Aorta (tissue), 5 donors: ENCODE measurements at regions not wholly inside any gene's neighbourhood (a gene's known extent, or its start where the extent isn't known, plus 50 kb on each side); places are given as distances from the start of the nearest gene placed in this dataset.

Experiments used
- ATAC-seq: fragments of 200-7000 bp; cut with Tn5 transposase; one replicate; pipeline ENCODE4 v1.9.1; 2022; ENCODE audit warnings: moderate library complexity; ENCODE audit not compliant: low FRiP score
- DNase-seq, 2 donors: peaks; one replicate each; pipeline ENCODE4 v3.0.0-alpha.2; 2020
- H3K27ac ChIP-seq, 2 donors: one replicate each; pipeline ENCODE4 v1.5.1; 2013; ENCODE audit warnings: low read length in 2 of 2, mild to moderate bottlenecking in 2 of 2, moderate library complexity in 2 of 2, control low read depth in 1 of 2, inconsistent platforms in 1 of 2, low read depth in 1 of 2
- H3K27me3 ChIP-seq, 2 donors: one replicate each; pipeline ENCODE4 v1.6.1; 2013; ENCODE audit warnings: control low read depth in 1 of 2, low read length in 1 of 2, mild to moderate bottlenecking in 1 of 2, moderate library complexity in 1 of 2; ENCODE audit not compliant: insufficient read depth in 2 of 2, control insufficient read depth in 1 of 2
- H3K36me3 ChIP-seq, 2 donors: one replicate each; pipeline ENCODE4 v1.6.1; 2013; ENCODE audit warnings: control low read depth in 1 of 2, low read length in 1 of 2, mild to moderate bottlenecking in 1 of 2; ENCODE audit not compliant: insufficient read depth in 2 of 2, control insufficient read depth in 1 of 2
- H3K4me1 ChIP-seq, 2 donors: one replicate each; pipeline ENCODE4 v1.6.1; 2013; ENCODE audit warnings: low read length in 2 of 2, control low read depth in 1 of 2, mild to moderate bottlenecking in 1 of 2, moderate library complexity in 1 of 2; ENCODE audit not compliant: insufficient read depth in 2 of 2, control insufficient read depth in 1 of 2
- H3K4me3 ChIP-seq, 2 donors: one replicate each; pipeline ENCODE4 v1.5.1; 2013; ENCODE audit warnings: low read length in 2 of 2, control low read depth in 1 of 2, mild to moderate bottlenecking in 1 of 2
- H3K9me3 ChIP-seq: one replicate; pipeline ENCODE4 v1.6.1; 2013; ENCODE audit warnings: mild to moderate bottlenecking, low read length; ENCODE audit not compliant: control insufficient read depth
- WGBS, 2 donors: extraction: QIAGEN DNeasy Blood & Tissue Kit; methylation state at CpG; one replicate each; pipeline ENCODE4 v1.1.7; 2013; 5-methylcytosine and 5-hydroxymethylcytosine counted together
- intact Hi-C, 2 donors: fragments of 100-400 bp; cut with DNase I; formaldehyde crosslinking; loops; one replicate each; pipeline versions ENCODE4 v1.14.2 to v1.15.0; 2022
- donor health status: healthy with polysubstance abuse.
- donor health status: Bipolar disorder and iron deficiency.
- donor health status: DM: no; HTN: no; CAD: no.
- donor health status: DM: no; HTN: no; CAD: no.
- donor health status: DM: yes; HTN: yes; CAD: no.

DNA sequence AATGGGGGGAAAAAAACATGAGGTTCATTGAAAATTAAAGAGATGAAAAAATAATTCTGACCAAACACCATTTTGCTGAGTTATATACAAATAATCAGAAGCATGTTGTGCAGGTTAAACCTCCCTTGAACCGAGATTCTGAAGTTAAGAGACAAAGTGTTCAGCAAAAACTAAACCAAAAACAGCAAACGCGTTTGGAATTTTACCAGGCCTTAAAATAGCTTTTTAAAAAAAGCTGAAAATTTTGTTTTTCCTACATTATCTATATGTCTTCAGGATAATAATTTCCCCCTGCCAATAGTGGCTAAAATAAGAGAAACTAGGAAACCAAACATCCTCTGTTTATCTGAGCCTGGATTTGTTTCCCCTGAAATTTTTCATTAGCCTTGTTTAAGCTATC is 191.7 kb upstream of the DAPK1 start:
- intact Hi-C loops, result no loop called here
- no peak for DNase-seq
- no peak for ATAC-seq
- Histone ChIP-seq H3K4me3 (no peak overlapping the region), H3K27ac (no peak overlapping the region), H3K36me3 (no peaks in the 10 kb centered on the region), H3K4me1 (peaks cover 0 to 2% of the 10 kb centered on the region in 2 donors), H3K27me3 (no peaks in the 10 kb centered on the region), H3K9me3 (no peaks in the 10 kb centered on the region)
- WGBS, 2 donors, result 46 to 48% methylated on average over 3 of the region's 3 CpGs

DNA sequence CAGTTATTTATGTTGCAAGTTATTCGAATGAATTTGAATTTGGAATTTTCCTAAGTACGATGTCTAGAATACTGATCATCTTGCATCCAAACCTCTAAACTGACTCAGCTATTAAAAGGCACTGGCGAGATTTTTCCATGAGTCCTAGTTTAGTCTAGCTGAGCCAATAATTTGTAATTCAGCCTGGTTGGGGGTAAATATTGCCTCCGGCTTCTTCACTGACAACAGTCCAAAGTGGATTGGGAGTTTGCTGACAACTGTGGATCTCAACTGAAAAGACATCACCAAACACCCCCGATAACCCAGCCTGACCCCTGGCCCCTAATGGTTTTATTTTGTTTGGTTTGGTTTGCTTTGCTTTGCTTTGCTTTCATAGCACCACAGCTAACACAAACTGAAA is 189.8 kb upstream of the DAPK1 start:
- ATAC-seq (peak; percentile 52), DNase-seq (no peak)
- H3K27ac ChIP-seq, result no peak overlapping the region
- 70 to 71% methylated on average over 5 of the region's 5 CpGs for WGBS, 2 donors
- H3K4me3 ChIP-seq, result no peak overlapping the region
- no peaks in the 10 kb centered on the region for H3K36me3 ChIP-seq
- intact Hi-C loops, result no loop called here
- no peaks in the 10 kb centered on the region for H3K9me3 ChIP-seq
- H3K4me1 ChIP-seq, result peaks cover 0 to 2% of the 10 kb centered on the region in 2 donors
- no peaks in the 10 kb centered on the region for H3K27me3 ChIP-seq

- peaks cover 0 to 2% of the 10 kb centered on the region in 2 donors for H3K4me1 ChIP-seq
- no peak overlapping the region for H3K27ac ChIP-seq
- no peaks in the 10 kb centered on the region for H3K27me3 ChIP-seq
- intact Hi-C loops, result no loop called here
- WGBS, 2 donors, result 44 to 47% methylated on average over 6 of the region's 6 CpGs
- H3K4me3 ChIP-seq, result no peak overlapping the region
- H3K36me3 ChIP-seq, result no peaks in the 10 kb centered on the region
- DNase-seq (no peak), ATAC-seq (no peak)
- H3K9me3 ChIP-seq, result no peaks in the 10 kb centered on the region
Measured at GRCh38 chr9:87309236-87309635, 188.4 kb upstream of the DAPK1 start.

DNA sequence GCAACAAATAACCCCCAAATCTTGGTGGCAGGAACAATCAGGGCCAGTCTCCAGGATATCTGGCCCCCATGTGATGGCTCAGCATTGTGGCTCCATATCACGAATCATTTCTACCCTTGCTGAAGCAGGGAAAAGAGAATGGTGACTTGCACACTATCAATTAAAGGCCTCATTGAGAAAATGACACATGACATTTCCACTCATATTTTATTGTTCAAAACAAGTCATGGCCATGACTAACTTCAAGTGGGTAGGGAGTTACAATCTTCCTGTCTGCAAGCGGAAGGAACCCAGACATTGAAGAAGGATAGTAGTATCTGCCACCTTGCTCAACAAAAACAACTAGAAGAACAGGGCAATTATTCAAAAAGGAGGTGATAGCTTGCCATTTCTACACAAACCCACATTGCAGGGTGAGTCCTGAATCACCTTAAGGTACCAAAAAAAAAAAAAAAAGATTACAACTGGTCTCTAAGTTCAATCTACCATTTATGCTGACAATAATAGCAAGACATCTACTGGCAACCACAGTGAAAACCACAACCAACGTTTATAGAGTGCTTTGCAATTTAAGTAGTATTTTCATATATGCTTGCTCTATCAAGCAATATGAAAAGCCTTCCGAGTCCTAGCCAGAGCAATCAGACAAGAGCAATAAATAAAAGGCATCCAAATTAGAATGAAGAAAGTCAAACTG is 186.7 kb upstream of the DAPK1 start:
- ATAC-seq (no peak), DNase-seq (no peak)
- H3K27ac ChIP-seq, result no peak overlapping the region
- intact Hi-C loops, result loop anchor here in 1 of 2 donors (10.0 kb wide), 1 partner anchor 56 kb away; no protein-coding TSS in a partner anchor
- H3K9me3 ChIP-seq, result peaks cover 2% of the 10 kb centered on the region
- 89 to 90% methylated on average over 4 of the region's 4 CpGs for WGBS, 2 donors
- H3K36me3 ChIP-seq, result no peaks in the 10 kb centered on the region
- peaks cover 0 to 2% of the 10 kb centered on the region in 2 donors for H3K4me1 ChIP-seq
- H3K27me3 ChIP-seq, result no peaks in the 10 kb centered on the region
- H3K4me3 ChIP-seq, result no peak overlapping the region

GRCh38 chr9:87319656-87320055 is 178.0 kb upstream of the DAPK1 start:
- no peaks in the 10 kb centered on the region for H3K4me1 ChIP-seq
- H3K36me3 ChIP-seq, result no peaks in the 10 kb centered on the region
- ATAC-seq (no peak), DNase-seq (no peak)
- no peak overlapping the region for H3K4me3 ChIP-seq
- peaks cover 2% of the 10 kb centered on the region for H3K9me3 ChIP-seq
- no peaks in the 10 kb centered on the region for H3K27me3 ChIP-seq
- H3K27ac ChIP-seq, result no peak overlapping the region
- intact Hi-C loops, result loop anchor here (5.0 to 10.0 kb wide), 4 partner anchors 65 to 885 kb away; no protein-coding TSS in a partner anchor

DNA sequence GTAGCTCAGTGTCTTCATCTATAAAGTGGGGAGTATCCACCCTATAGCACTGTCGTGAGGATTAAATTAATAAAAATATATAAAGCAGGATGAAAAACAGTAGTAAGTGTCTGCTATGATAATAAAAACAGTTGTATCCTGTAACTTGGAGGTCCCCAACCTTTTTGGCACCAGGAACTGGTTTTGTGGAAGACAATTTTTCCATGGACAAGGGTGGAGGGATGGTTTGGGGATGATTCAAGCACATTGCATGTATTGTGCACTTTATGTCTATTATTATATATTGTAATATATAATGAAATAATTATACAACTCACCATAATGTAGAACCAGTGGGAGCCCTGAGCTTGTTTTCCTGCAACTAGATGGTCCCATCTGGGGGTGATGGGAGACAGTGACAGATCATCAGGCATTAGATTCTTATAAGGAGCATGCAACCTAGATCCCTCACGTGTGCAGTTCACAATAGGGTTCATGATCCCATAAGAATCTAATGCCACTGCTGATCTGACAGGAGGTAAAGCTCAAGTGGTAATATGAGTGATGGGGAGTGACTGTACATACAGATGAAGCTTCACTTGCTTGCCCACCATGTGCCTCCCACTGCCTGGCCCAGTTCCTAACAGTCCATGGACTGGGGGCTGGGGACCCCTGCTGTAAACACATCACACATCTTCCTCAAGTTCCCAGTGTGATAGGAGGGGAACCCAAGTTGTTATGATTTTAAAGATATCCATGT is 177.4 kb upstream of the DAPK1 start:
- H3K27ac ChIP-seq, result no peak overlapping the region
- intact Hi-C loops, result loop anchor here (5.0 to 10.0 kb wide), 3 partner anchors 173 to 886 kb away; no protein-coding TSS in a partner anchor
- DNase-seq (no peak), ATAC-seq (no peak)
- H3K27me3 ChIP-seq, result no peaks in the 10 kb centered on the region
- no peaks in the 10 kb centered on the region for H3K4me1 ChIP-seq
- H3K9me3 ChIP-seq, result peaks cover 2% of the 10 kb centered on the region
- WGBS, 2 donors, result 96 to 97% methylated on average over 2 of the region's 2 CpGs
- H3K4me3 ChIP-seq, result no peak overlapping the region
- H3K36me3 ChIP-seq, result no peaks in the 10 kb centered on the region

DNA sequence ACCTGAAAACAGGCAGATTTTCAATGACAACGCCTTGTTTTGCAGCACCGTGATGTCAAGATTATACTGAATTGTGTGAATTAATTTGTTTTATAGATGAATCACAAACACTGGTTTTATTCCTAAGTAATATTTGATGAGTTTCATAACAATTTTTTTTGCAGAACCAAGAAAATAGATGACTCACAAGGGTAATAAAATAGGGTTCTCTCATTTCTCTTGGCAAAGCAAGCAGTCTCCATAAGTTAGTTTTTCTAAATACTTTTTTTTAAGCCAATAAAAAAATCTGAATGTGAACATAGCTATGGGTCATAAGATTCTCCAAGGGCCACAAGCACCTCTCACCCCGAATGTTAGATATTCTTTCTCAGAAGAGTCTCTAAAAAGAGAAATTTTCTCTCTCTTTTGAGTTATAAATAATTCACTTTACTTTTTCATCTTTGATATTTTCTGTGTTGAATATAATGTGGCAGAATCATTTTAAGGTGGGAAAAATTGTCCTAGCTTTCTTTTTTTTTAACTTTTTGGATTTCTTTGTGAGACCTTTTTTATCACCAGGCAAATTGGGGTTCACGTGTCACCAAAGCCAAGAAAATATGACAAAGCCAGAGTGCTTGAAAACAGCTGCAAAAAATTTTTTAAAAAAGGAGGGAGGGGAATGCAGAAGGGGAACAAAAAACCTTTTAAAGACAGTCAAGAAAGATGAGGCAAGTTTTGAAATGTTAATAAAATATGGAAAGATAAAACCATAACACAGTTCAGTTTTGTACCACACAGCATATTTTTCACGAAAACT is 174.6 kb upstream of the DAPK1 start:
- Histone ChIP-seq H3K4me1 (no peaks in the 10 kb centered on the region), H3K4me3 (no peak overlapping the region), H3K27ac (no peak overlapping the region), H3K27me3 (no peaks in the 10 kb centered on the region), H3K36me3 (no peaks in the 10 kb centered on the region), H3K9me3 (no peaks in the 10 kb centered on the region)
- DNase-seq (no peak), ATAC-seq (peak; percentile 49)
- WGBS, 2 donors, result 56 to 61% methylated on average over 5 of the region's 5 CpGs
- intact Hi-C loops, result loop anchor here (5.0 to 10.0 kb wide), 3 partner anchors 176 to 888 kb away; no protein-coding TSS in a partner anchor

GRCh38 chr9:87323928-87324327 is 173.7 kb upstream of the DAPK1 start:
- Histone ChIP-seq H3K4me3 (no peak overlapping the region), H3K27me3 (no peaks in the 10 kb centered on the region), H3K27ac (no peak overlapping the region), H3K9me3 (no peaks in the 10 kb centered on the region), H3K36me3 (no peaks in the 10 kb centered on the region), H3K4me1 (no peaks in the 10 kb centered on the region)
- 88 to 89% methylated on average over 2 of the region's 2 CpGs for WGBS, 2 donors
- intact Hi-C loops, result loop anchor here (1.0 to 10.0 kb wide), 6 partner anchors 177 to 889 kb away; no protein-coding TSS in a partner anchor
- DNase-seq (no peak), ATAC-seq (peak; percentile 47)
